ENCODE measurements at regions not wholly inside any gene's neighbourhood (a gene's known extent, or its start where the extent isn't known, plus 50 kb on each side); places are given as distances from the start of the nearest gene placed in this dataset.

- intact Hi-C loops (cut with micrococcal nuclease): no loop called here
- Histone ChIP-seq H3K4me1 (peaks cover 20% of the 10 kb centered on the region), H3K4me3 (no peak overlapping the region), H3K36me3 (no peaks in the 10 kb centered on the region), H3K27me3 (ENCODE audit: low read depth) (no peaks in the 10 kb centered on the region), H3K9me3 (replicated peaks) (no peaks in the 10 kb centered on the region), H3K27ac (replicated peaks) (no peak overlapping the region)
- no peak for TF ChIP-seq CTCF (IDR thresholded peaks at IDR 0.05; ENCODE audit: borderline replicate concordance)
- DNase-seq: no peak
These were observed 367.9 kb downstream of the METTL15 start for GRCh38 chr11:28476049-28476448.

GRCh38 chr11:28472904-28473303 is 364.7 kb downstream of the METTL15 start:
- no peak for TF ChIP-seq CTCF (IDR thresholded peaks at IDR 0.05; ENCODE audit: borderline replicate concordance)
- Histone ChIP-seq H3K9me3 (replicated peaks) (no peaks in the 10 kb centered on the region), H3K27me3 (ENCODE audit: low read depth) (no peaks in the 10 kb centered on the region), H3K36me3 (no peaks in the 10 kb centered on the region), H3K27ac (replicated peaks) (no peak overlapping the region), H3K4me1 (peaks cover 20% of the 10 kb centered on the region), H3K4me3 (no peak overlapping the region)
- intact Hi-C loops (cut with micrococcal nuclease): no loop called here
- no peak for DNase-seq

DNA sequence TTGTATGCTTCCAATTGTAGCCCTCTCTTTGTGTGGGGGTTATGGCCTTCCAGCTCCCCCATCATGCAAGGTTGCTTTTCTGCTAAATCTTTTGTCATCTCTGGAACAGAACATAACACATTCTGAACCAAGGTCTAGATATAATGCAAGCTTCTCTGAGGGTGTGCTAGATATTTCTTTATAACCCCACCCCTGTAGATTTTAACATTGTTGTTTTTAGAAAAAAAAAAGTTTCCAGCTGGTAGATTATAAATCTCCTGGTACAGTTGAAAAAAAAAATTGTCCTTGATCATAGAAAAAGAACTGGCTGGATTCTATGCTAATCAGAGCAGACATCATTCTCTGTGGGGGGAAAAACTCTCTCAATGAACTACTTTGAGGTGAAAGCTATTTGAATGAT is 363.3 kb downstream of the METTL15 start:
- H3K27ac ChIP-seq (replicated peaks): no peak overlapping the region
- no peak for DNase-seq
- no peak for TF ChIP-seq CTCF (IDR thresholded peaks at IDR 0.05; ENCODE audit: borderline replicate concordance)
- intact Hi-C loops (cut with micrococcal nuclease): no loop called here
- peaks cover 16% of the 10 kb centered on the region for H3K4me1 ChIP-seq
- no peaks in the 10 kb centered on the region for H3K36me3 ChIP-seq
- H3K27me3 ChIP-seq (ENCODE audit: low read depth): no peaks in the 10 kb centered on the region
- H3K9me3 ChIP-seq (replicated peaks): no peaks in the 10 kb centered on the region
- H3K4me3 ChIP-seq: no peak overlapping the region

GRCh38 chr11:28470180-28470579 is 362.0 kb downstream of the METTL15 start:
- Histone ChIP-seq H3K9me3 (replicated peaks) (no peaks in the 10 kb centered on the region), H3K36me3 (no peaks in the 10 kb centered on the region), H3K27me3 (ENCODE audit: low read depth) (no peaks in the 10 kb centered on the region), H3K4me3 (no peak overlapping the region), H3K27ac (replicated peaks) (no peak overlapping the region), H3K4me1 (peaks cover 7% of the 10 kb centered on the region)
- DNase-seq: no peak
- intact Hi-C loops (cut with micrococcal nuclease): no loop called here
- TF ChIP-seq CTCF (IDR thresholded peaks at IDR 0.05; ENCODE audit: borderline replicate concordance): no peak

DNA sequence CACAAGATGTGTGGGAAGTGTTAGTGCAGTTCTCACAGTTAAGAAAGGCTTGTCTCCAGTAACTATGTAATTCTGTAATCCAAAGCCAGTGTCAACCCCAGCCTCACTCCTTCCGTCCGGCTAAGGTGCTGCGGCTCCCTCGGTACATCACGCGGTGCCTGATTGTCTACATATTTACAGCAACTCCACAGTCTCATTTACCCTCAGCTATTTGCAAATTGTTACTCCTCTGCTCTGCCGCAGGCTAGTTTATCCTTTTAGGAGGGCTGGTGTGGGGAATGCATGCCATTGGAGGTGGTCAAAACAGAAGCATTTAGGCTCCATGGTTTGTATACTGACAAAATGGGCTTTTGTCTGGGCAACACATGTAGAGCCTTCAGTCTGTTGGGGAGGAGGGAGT is 358.3 kb downstream of the METTL15 start:
- Histone ChIP-seq H3K4me1 (no peaks in the 10 kb centered on the region), H3K9me3 (replicated peaks) (no peaks in the 10 kb centered on the region), H3K4me3 (no peak overlapping the region), H3K27me3 (ENCODE audit: low read depth) (no peaks in the 10 kb centered on the region), H3K27ac (replicated peaks) (no peak overlapping the region), H3K36me3 (no peaks in the 10 kb centered on the region)
- TF ChIP-seq CTCF (IDR thresholded peaks at IDR 0.05; ENCODE audit: borderline replicate concordance): no peak
- intact Hi-C loops (cut with micrococcal nuclease): no loop called here
- DNase-seq: no peak

Measured in left ventricle myocardium inferior (tissue), 1 donor.